ENCODE measurements at regions not wholly inside any gene's neighbourhood (a gene's known extent, or its start where the extent isn't known, plus 50 kb on each side); places are given as distances from the start of the nearest gene placed in this dataset.

GRCh38 chr6:78476561-78476960, 390.8 kb upstream of the IRAK1BP1 start:
- H3K9ac ChIP-seq = no peak overlapping the region
- no peak for DNase-seq
- H3K9me3 ChIP-seq = no peaks in the 10 kb centered on the region
- no peaks in the 10 kb centered on the region for H3K79me2 ChIP-seq (ENCODE audit: insufficient read depth)
- H3K4me1 ChIP-seq (ENCODE audit: control insufficient read depth in 1 of 2, insufficient read depth in 2 of 2, low read depth in 1 of 2, low read length in 1 of 2) = no peaks in the 10 kb centered on the region
- H3K36me3 ChIP-seq (replicated peaks in 1 of 2; ENCODE audit: control insufficient read depth in 1 of 2, insufficient read depth in 2 of 2, low read length in 1 of 2) = no peaks in the 10 kb centered on the region
- H4K20me1 ChIP-seq (ENCODE audit: insufficient read depth) = no peaks in the 10 kb centered on the region
- H3K4me3 ChIP-seq (ENCODE audit: low read depth in 2 of 2, low read length in 1 of 2) = no peak overlapping the region
- H3K27me3 ChIP-seq (ENCODE audit: insufficient read depth) = no peaks in the 10 kb centered on the region
- no peaks in the 10 kb centered on the region for H3F3A ChIP-seq (replicated peaks; ENCODE audit: insufficient read depth)
- no peak overlapping the region for H3K27ac ChIP-seq (ENCODE audit: low read depth in 2 of 2, low read length in 1 of 2)
- TF ChIP-seq JUND (IDR thresholded peaks at IDR 0.05) = no peak
- no peak for TF ChIP-seq RCOR1 (IDR thresholded peaks at IDR 0.05; ENCODE audit: low read length)
- TF ChIP-seq ELF1 (IDR thresholded peaks at IDR 0.05) = no peak
- no peak for TF ChIP-seq REST (IDR thresholded peaks at IDR 0.05; ENCODE audit: low read depth, low read length)
- TF ChIP-seq PBX3 (IDR thresholded peaks at IDR 0.05) = no peak
- no peak for TF ChIP-seq RXRA (IDR thresholded peaks at IDR 0.05; ENCODE audit: borderline replicate concordance, low read depth)
- TF ChIP-seq POLR2AphosphoS5 (IDR thresholded peaks at IDR 0.05; ENCODE audit: low read depth, low read length) = no peak
- TF ChIP-seq TEAD4 (IDR thresholded peaks at IDR 0.05; ENCODE audit: borderline replicate concordance, insufficient read depth) = no peak
- TF ChIP-seq GABPA (IDR thresholded peaks at IDR 0.05; ENCODE audit: low read depth) = no peak
- TF ChIP-seq FOXJ3 (CRISPR knock-in tag; IDR thresholded peaks at IDR 0.05) = no peak
- no peak for TF ChIP-seq FOSL2 (IDR thresholded peaks at IDR 0.05; ENCODE audit: borderline replicate concordance, low read depth)
- peaks cover 3% of the 10 kb centered on the region; the same call in 1 of the 2 replicates for H3K9me2 ChIP-seq
- no peak overlapping the region for H2AFZ ChIP-seq (ENCODE audit: low read depth)
- H3K4me2 ChIP-seq = no peak overlapping the region
- ChIA-PET POLR2A (no interaction called here), CTCF (no interaction called here)

- no peak overlapping the region for H3K9ac ChIP-seq
- H3K9me2 ChIP-seq = no peaks in the 10 kb centered on the region
- peaks cover 0 to 13% of the 10 kb centered on the region in 2 experiments; a peak in 2 of 4 replicates for H3K4me1 ChIP-seq (ENCODE audit: control insufficient read depth in 1 of 2, insufficient read depth in 2 of 2, low read depth in 1 of 2, low read length in 1 of 2)
- H3K4me2 ChIP-seq = no peak overlapping the region
- no peak overlapping the region for H2AFZ ChIP-seq (ENCODE audit: low read depth)
- no peaks in the 10 kb centered on the region for H3K9me3 ChIP-seq
- WGBS (ENCODE audit: low lambda C conversion rate) = 69% methylated on average over 4 of the region's 4 CpGs
- ChIA-PET CTCF (interaction anchor here (0.7 to 1.6 kb wide), 5 partner anchors 9 to 323 kb away, joined by 3 to 5 read pairs (median 3); no protein-coding TSS in a partner anchor), POLR2A (no interaction called here)
- H3K27ac ChIP-seq (ENCODE audit: low read depth in 2 of 2, low read length in 1 of 2) = no peak overlapping the region
- peaks cover 6% of the 10 kb centered on the region for H3F3A ChIP-seq (replicated peaks; ENCODE audit: insufficient read depth)
- TF ChIP-seq GATA2 (CRISPR knock-in tag; IDR thresholded peaks at IDR 0.05) = no peak
- no peak for TF ChIP-seq ZBTB33 (IDR thresholded peaks at IDR 0.05; ENCODE audit: borderline replicate concordance, low read depth)
- no peak for TF ChIP-seq FOSL2 (IDR thresholded peaks at IDR 0.05; ENCODE audit: borderline replicate concordance, low read depth)
- no peak for TF ChIP-seq EP300 (IDR thresholded peaks at IDR 0.05; ENCODE audit: borderline replicate concordance in 1 of 2, low read depth in 1 of 2, low read length in 1 of 2)
- TF ChIP-seq IRF3 (IDR thresholded peaks at IDR 0.05; ENCODE audit: low read depth, low read length) = no peak
- TF ChIP-seq ELF1 (IDR thresholded peaks at IDR 0.05) = no peak
- no peak for TF ChIP-seq USF2 (IDR thresholded peaks at IDR 0.05; ENCODE audit: borderline replicate concordance, low read depth, low read length)
- no peak for TF ChIP-seq FOXM1 (IDR thresholded peaks at IDR 0.05; ENCODE audit: low read depth)
- no peak for DNase-seq
- H3K79me2 ChIP-seq (ENCODE audit: insufficient read depth) = no peaks in the 10 kb centered on the region
- H3K4me3 ChIP-seq (ENCODE audit: low read depth in 2 of 2, low read length in 1 of 2) = no peak overlapping the region
- H4K20me1 ChIP-seq (ENCODE audit: insufficient read depth) = no peaks in the 10 kb centered on the region
- H3K36me3 ChIP-seq (replicated peaks in 1 of 2; ENCODE audit: control insufficient read depth in 1 of 2, insufficient read depth in 2 of 2, low read length in 1 of 2) = no peaks in the 10 kb centered on the region
- no peaks in the 10 kb centered on the region for H3K27me3 ChIP-seq (ENCODE audit: insufficient read depth)
These were observed 384.4 kb upstream of the IRAK1BP1 start for GRCh38 chr6:78482801-78483552.
